ENCODE measurements at regions not wholly inside any gene's neighbourhood (a gene's known extent, or its start where the extent isn't known, plus 50 kb on each side); places are given as distances from the start of the nearest gene placed in this dataset.
"Not testable (repeated sequence)": the region's sequence is repeated elsewhere in the genome, so short reads cannot be mapped to it uniquely, and the experiment has no call there.

- no peaks in the 10 kb centered on the region for H3K4me1 Mint-ChIP-seq
- H3K4me3 Mint-ChIP-seq: no peak overlapping the region
- no peaks in the 10 kb centered on the region for H3K36me3 Mint-ChIP-seq
- H3K27ac Mint-ChIP-seq: no peak overlapping the region
- H3K27me3 Mint-ChIP-seq (ENCODE audit: low read depth): peaks cover 10% of the 10 kb centered on the region
- DNase-seq (ENCODE audit: low spot score in 2 of 2, unreplicated experiment in 2 of 2): no peak
- peaks cover 13% of the 10 kb centered on the region for H3K9me3 Mint-ChIP-seq
- TF ChIP-seq CTCF (IDR thresholded peaks at IDR 0.05; ENCODE audit: unreplicated experiment): no peak
These were observed 91.1 kb upstream of the SP4 start for GRCh38 chr7:21336743-21337142.

GRCh38 chr7:21338728-21339164, 89.1 kb upstream of the SP4 start:
- Mint-ChIP-seq H3K36me3 (no peaks in the 10 kb centered on the region), H3K27ac (no peak overlapping the region), H3K27me3 (ENCODE audit: low read depth) (peaks cover 24% of the 10 kb centered on the region), H3K9me3 (peaks cover 14% of the 10 kb centered on the region), H3K4me1 (no peaks in the 10 kb centered on the region), H3K4me3 (no peak overlapping the region)
- TF ChIP-seq CTCF (IDR thresholded peaks at IDR 0.05; ENCODE audit: unreplicated experiment): no peak
- DNase-seq (ENCODE audit: low spot score in 2 of 2, unreplicated experiment in 2 of 2): no peak

GRCh38 chr7:21344900-21345299, 83.0 kb upstream of the SP4 start:
- not testable (repeated sequence) for H3K4me3 Mint-ChIP-seq; H3K27ac Mint-ChIP-seq; DNase-seq (ENCODE audit: low spot score in 2 of 2, unreplicated experiment in 2 of 2); H3K4me1 Mint-ChIP-seq; H3K36me3 Mint-ChIP-seq
- peaks cover 15% of the 10 kb centered on the region for H3K9me3 Mint-ChIP-seq
- peaks cover 30% of the 10 kb centered on the region for H3K27me3 Mint-ChIP-seq (ENCODE audit: low read depth)

GRCh38 chr7:21345361-21345760, 82.5 kb upstream of the SP4 start:
- peaks cover 30% of the 10 kb centered on the region for H3K27me3 Mint-ChIP-seq (ENCODE audit: low read depth)
- H3K9me3 Mint-ChIP-seq: peaks cover 11% of the 10 kb centered on the region
- DNase-seq (ENCODE audit: low spot score in 2 of 2, unreplicated experiment in 2 of 2): no peak
- H3K4me3 Mint-ChIP-seq: no peak overlapping the region
- no peak for TF ChIP-seq CTCF (IDR thresholded peaks at IDR 0.05; ENCODE audit: unreplicated experiment)
- H3K36me3 Mint-ChIP-seq: no peaks in the 10 kb centered on the region
- no peak overlapping the region for H3K27ac Mint-ChIP-seq
- no peaks in the 10 kb centered on the region for H3K4me1 Mint-ChIP-seq

GRCh38 chr7:21346297-21346696, 81.6 kb upstream of the SP4 start:
- Mint-ChIP-seq H3K4me3 (no peak overlapping the region), H3K4me1 (no peaks in the 10 kb centered on the region), H3K27ac (no peak overlapping the region), H3K9me3 (peaks cover 4% of the 10 kb centered on the region), H3K27me3 (ENCODE audit: low read depth) (peaks cover 27% of the 10 kb centered on the region), H3K36me3 (no peaks in the 10 kb centered on the region)
- no peak for TF ChIP-seq CTCF (IDR thresholded peaks at IDR 0.05; ENCODE audit: unreplicated experiment)
- no peak for DNase-seq (ENCODE audit: low spot score in 2 of 2, unreplicated experiment in 2 of 2)

- DNase-seq (ENCODE audit: low spot score in 2 of 2, unreplicated experiment in 2 of 2): no peak
- H3K9me3 Mint-ChIP-seq: no peaks in the 10 kb centered on the region
- H3K4me1 Mint-ChIP-seq: no peaks in the 10 kb centered on the region
- H3K4me3 Mint-ChIP-seq: no peak overlapping the region
- H3K36me3 Mint-ChIP-seq: no peaks in the 10 kb centered on the region
- no peak overlapping the region for H3K27ac Mint-ChIP-seq
- no peak for TF ChIP-seq CTCF (IDR thresholded peaks at IDR 0.05; ENCODE audit: unreplicated experiment)
- H3K27me3 Mint-ChIP-seq (ENCODE audit: low read depth): peaks cover 20% of the 10 kb centered on the region
These were observed 75.1 kb upstream of the SP4 start for GRCh38 chr7:21352540-21353387.
